HG03442 (cell line): ENCODE measurements at regions not wholly inside any gene's neighbourhood (a gene's known extent, or its start where the extent isn't known, plus 50 kb on each side); places are given as distances from the start of the nearest gene placed in this dataset.
"Not testable (repeated sequence)": the region's sequence is repeated elsewhere in the genome, so short reads cannot be mapped to it uniquely, and the experiment has no call there.

ENCODE experiments used
- ATAC-seq: cut with Tn5 transposase; IDR thresholded peaks from one replicate; pipeline ENCODE4 v1.9.1; 2021; ENCODE audit warnings: mild to moderate bottlenecking, moderate library complexity; ENCODE audit not compliant: unreplicated experiment

DNA sequence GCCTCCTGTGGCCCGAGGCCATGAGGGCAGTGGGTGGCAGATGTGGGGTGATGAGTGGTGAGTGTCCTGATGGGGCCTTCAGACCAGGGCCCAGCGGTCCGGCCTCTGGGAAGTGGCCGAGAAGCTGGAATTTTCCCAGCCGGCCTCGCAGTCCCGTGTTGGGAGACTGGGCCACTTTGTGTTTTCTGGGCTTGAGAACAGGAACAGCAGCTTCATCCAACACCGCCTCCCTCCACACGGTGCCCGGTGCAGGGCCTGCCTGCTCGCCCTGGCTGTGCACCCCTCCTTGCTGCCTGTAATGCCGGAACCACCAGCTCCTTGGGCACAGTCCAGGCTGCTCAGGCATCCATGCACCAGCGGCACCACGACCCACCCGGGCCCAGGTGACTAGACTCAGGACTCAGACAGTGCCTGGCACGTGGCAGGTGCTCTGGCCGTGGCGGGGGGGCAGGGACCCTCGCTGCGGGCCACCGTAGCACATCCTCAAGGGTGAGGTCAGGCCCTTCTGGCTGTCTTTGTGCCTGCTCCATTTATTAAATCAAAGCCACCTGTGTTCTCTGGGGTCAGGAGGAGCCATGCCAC is 194.7 kb downstream of the BANP start:
- ATAC-seq: not testable (repeated sequence)

GRCh38 chr16:88148078-88148477 is 196.8 kb downstream of the BANP start:
- not testable (repeated sequence) for ATAC-seq

- ATAC-seq: not testable (repeated sequence)
Measured at GRCh38 chr16:88148682-88149081, 197.4 kb downstream of the BANP start.

GRCh38 chr16:88149158-88149603 is 197.9 kb downstream of the BANP start:
- ATAC-seq: not testable (repeated sequence)

DNA sequence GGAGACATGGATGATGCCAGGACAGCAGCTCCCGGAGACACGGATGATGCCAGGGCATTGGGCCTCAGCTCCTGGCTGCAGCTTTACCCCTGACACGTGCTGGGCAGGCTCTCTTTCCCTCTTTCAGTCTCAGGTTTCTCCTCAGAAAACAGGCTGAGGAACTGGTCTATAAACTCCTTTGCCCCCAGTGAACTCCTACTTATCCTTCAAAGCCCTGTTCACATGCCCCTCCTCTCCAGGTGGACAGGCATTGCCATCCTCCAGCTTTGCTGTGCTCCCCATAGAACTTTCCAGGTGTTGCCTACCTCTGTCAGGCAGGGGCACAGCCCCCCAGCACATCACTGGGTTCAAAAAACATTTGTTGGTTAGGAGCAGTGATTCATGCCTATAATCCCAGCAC is 198.4 kb downstream of the BANP start:
- ATAC-seq: not testable (repeated sequence)

GRCh38 chr16:88150456-88151128 is 199.4 kb downstream of the BANP start:
- ATAC-seq: not testable (repeated sequence)

- ATAC-seq: not testable (repeated sequence)
Measured at GRCh38 chr16:88151129-88151499, 199.9 kb downstream of the BANP start.

DNA sequence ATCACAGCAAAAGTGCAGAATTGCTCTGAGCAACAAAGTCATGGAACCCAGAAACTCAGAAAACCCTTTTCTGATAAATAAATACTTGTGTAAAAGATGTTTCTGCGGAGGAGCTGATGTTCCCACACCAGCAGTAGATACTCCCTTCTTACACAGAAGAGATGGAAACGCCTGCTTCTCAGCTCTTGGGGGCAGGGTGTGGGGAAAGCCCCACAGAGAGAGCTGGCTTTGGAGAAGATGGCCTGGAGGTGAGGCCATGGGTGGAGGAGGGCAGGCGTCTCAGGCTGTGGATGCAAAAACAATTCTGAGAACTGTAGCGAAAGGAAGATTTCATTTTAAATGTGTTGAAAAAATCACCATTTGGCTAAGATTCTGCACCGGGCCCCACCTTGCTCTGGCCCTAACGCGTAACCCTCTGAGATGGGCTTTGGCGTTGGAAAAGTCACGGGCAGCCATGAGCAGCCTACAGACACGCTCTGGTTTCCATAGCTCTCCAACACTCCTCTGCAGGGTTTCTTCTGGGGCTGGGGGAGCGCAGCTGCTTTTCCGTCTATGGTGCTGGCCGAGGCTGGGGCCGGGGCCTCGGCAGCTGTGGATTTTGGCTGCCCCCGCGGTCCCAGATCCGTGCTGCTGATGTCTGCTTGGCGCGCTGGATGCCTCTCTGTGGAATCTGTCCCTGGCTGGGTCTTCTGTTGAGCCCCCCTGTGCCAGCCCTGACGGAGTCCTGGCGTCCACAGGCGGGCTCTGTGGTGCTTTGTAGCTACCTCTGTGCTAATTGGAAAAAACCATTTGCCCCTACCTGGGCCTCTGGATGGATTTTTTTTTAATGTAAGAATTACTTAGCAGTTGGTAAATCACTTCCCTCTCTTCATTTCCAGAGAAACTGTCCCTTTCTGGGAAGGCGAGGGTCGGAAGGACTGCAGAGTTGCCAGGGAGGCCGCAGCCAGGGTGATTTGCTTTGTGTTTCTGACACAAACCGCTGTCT is 200.9 kb downstream of the BANP start:
- not testable (repeated sequence) for ATAC-seq

- not testable (repeated sequence) for ATAC-seq
Measured at GRCh38 chr16:88152879-88153278, 201.6 kb downstream of the BANP start.

GRCh38 chr16:88153516-88153915 is 202.3 kb downstream of the BANP start:
- ATAC-seq: not testable (repeated sequence)

DNA sequence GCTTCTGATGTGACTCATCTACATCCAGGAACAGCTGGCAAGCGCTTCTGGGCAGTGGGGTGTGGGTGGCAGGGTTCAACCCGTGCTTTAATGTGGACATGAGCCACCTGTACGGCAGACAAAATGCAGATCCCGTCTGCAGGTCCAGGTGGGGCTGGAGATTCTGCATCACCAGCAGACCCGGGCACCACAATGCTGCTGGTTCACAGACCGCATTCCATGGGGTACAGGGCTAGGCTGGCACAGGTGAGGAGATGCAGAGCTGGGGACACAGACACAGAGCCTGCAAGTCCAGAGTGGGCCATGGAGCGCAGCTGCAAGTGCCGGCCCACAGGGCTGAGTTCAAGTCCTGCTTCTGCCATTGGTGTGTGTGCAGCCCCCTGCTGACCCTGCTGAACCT is 203.7 kb downstream of the BANP start:
- not testable (repeated sequence) for ATAC-seq

- ATAC-seq: not testable (repeated sequence)
Measured at GRCh38 chr16:88155681-88156080, 204.4 kb downstream of the BANP start.

- ATAC-seq: not testable (repeated sequence)
Measured at GRCh38 chr16:88156640-88157283, 205.5 kb downstream of the BANP start.

DNA sequence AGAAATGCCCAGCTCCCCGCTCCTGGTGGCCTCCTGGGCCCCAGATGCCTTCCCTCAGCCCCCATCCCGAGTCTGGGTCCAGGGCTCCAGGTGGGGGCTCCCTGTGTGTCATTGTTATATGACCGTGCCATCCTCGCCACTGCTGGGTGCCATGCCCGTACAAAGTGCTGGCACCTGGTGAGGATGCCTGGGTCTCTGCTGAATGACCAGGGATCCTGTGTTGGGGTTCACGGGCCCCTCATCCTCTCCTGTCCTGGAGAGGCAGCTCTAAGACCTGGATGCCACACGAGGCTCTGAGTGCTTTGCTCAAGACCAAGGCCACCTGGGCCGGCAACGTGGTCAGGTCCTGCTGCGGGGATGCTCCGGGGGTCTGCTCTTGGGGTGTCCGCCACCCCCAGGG is 206.5 kb downstream of the BANP start:
- ATAC-seq: not testable (repeated sequence)

GRCh38 chr16:88158256-88159045 is 207.2 kb downstream of the BANP start:
- ATAC-seq: not testable (repeated sequence)

DNA sequence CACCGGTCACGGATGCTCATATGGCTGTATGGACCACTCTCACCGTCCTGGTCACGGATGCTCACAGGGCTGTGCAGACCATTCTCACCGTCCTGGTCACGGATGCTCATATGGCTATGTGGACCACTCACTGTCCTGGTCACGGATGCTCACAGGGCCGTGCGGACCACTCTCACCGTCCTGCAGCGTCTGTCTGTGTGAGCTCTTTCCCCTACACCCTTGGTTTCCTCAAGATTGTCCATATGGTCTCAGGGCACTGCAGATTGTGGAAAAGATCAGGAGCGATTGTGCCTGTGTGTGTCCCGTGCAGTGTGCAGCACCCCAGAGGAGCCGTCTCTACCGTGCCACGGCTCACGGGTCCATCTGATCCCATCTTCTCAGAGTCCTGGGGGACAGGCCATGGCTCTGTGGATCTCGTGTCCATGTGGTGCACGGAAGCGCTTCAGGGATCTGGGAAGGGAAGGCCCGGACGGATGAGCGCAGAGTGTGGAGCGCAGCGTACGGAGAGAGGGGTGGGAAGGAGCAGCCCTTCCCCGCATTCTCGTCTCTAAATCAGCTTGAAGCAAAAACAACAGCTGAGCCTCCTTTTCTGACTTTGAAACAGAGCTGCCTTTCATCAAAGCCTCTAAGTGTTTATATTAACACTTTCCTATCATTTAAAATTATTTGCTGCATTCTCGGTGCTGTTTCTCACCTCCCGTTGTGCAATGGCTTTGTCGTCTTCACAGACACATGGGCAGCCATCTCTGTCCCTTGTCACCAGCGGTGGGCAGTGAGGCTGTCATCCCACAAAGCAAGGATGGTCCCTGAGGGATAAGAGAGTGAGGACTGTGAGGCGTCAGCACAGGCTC is 208.0 kb downstream of the BANP start:
- ATAC-seq: not testable (repeated sequence)

DNA sequence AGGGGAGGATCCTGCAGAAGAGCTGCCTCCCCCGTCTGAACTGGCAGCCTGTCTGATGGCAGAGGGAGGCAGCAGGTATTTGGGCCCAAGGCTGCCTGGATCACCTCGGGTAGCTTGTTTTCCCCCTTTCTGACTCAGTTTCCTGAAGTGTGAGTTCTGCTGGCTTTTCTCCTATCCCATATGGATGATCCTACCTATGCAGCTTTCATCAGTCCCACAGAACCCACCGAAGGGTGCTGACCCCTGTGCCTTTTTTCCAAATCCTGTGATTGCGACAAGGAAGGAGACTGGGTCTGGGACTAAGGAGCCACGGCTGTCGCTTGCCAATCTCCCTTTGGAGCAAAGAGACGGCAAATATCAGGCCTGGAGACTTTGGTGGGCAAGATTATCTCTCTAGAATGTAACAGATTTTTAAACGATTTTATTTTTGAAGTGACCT is 208.7 kb downstream of the BANP start:
- ATAC-seq: not testable (repeated sequence)

- ATAC-seq: not testable (repeated sequence)
Measured at GRCh38 chr16:88161191-88161590, 210.0 kb downstream of the BANP start.
